ENCODE measurements at regions not wholly inside any gene's neighbourhood (a gene's known extent, or its start where the extent isn't known, plus 50 kb on each side); places are given as distances from the start of the nearest gene placed in this dataset.

DNA sequence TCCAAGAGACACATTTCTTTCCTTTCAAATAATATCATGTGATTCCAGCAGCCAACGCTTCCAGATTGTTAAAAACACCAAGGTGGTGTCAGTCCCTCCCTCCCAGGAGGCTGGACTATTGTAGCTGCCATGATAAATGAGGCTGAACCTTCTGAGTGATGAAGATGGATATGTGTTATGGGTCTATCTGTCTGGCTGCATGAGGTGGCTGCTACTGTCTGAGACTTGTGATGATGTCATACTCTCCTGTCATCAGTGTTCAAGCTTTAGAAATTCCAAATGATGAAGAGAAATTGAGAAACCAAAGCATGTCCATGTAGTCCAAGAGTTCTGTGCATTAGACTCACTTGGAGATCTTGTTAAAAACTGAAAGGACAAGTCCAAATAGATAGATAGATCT is 683.0 kb downstream of the NTRK3 start:
- no peak for DNase-seq (ENCODE audit: low read depth, low spot score)
- H3K9me3 ChIP-seq (ENCODE audit: control insufficient read depth in 1 of 2, insufficient read depth in 1 of 2, low read depth in 1 of 2, low read length in 2 of 2) = peaks cover 11 to 18% of the 10 kb centered on the region in 2 experiments; a peak in 2 of 4 replicates
- ChIA-PET POLR2A (no interaction called here), CTCF (no interaction called here), RAD21 (ENCODE audit: low non-redundant PET in 1 of 2, low total read pairs in 2 of 2, uncharacterized antibody in 2 of 2, unreplicated experiment in 2 of 2) (no interaction called here)
- no peak overlapping the region for H3K27ac ChIP-seq (ENCODE audit: low read depth, low read length)
- H3K4me2 ChIP-seq (ENCODE audit: low read length) = no peak overlapping the region
- no peaks in the 10 kb centered on the region for H4K20me1 ChIP-seq (ENCODE audit: insufficient read depth)
- H3K9ac ChIP-seq (ENCODE audit: low read length) = no peak overlapping the region
- ATAC-seq = no peak
- BruUV-seq (replicated peaks) = no TSS peak
- no peaks in the 10 kb centered on the region for H3K27me3 ChIP-seq (ENCODE audit: insufficient read depth, low read length)
- H3K79me2 ChIP-seq (ENCODE audit: insufficient read depth, low read length) = no peaks in the 10 kb centered on the region
- H3K4me3 ChIP-seq (replicated peaks in 1 of 2; ENCODE audit: low read depth in 1 of 2, low read length in 2 of 2) = no peak overlapping the region
- H3K4me1 ChIP-seq (ENCODE audit: control insufficient read depth in 1 of 2, insufficient read depth in 2 of 2, low read length in 2 of 2) = no peaks in the 10 kb centered on the region
- H3K9me2 ChIP-seq (ENCODE audit: insufficient read depth) = no peaks in the 10 kb centered on the region
- no peak overlapping the region for H2AFZ ChIP-seq (ENCODE audit: low read depth, low read length, poor library complexity, severe bottlenecking)
- no peaks in the 10 kb centered on the region for H3K36me3 ChIP-seq (ENCODE audit: control insufficient read depth in 1 of 2, insufficient read depth in 2 of 2, low read length in 2 of 2)
- intact Hi-C loops (cut with micrococcal nuclease) = no loop called here
- TF ChIP-seq CEBPB (IDR thresholded peaks at IDR 0.05; ENCODE audit: low read depth) (no peak), SIN3A (IDR thresholded peaks at IDR 0.05; ENCODE audit: low read depth) (no peak), SRF (IDR thresholded peaks at IDR 0.05; ENCODE audit: low read depth) (no peak), TCF7L2 (IDR thresholded peaks at IDR 0.05; ENCODE audit: borderline replicate concordance, extremely low read depth, insufficient read depth, insufficient read length) (no peak), RAD21 (IDR thresholded peaks at IDR 0.05; ENCODE audit: low read depth) (no peak), CBX3 (IDR thresholded peaks at IDR 0.05; ENCODE audit: low read depth) (no peak), ZNF274 (IDR thresholded peaks at IDR 0.05; ENCODE audit: low read depth, low read length) (no peak), EGR1 (IDR thresholded peaks at IDR 0.05; ENCODE audit: low read depth) (no peak), POLR2A (IDR thresholded peaks at IDR 0.05; ENCODE audit: borderline replicate concordance, extremely low read depth, insufficient read depth, insufficient read length) (no peak), SP1 (IDR thresholded peaks at IDR 0.05; ENCODE audit: low read depth) (no peak), ELF1 (IDR thresholded peaks at IDR 0.05; ENCODE audit: borderline replicate concordance, low read depth) (no peak), EZH2 (IDR thresholded peaks at IDR 0.05) (no peak), JUND (IDR thresholded peaks at IDR 0.05) (no peak)
- TF ChIP-seq, protein P1, sequence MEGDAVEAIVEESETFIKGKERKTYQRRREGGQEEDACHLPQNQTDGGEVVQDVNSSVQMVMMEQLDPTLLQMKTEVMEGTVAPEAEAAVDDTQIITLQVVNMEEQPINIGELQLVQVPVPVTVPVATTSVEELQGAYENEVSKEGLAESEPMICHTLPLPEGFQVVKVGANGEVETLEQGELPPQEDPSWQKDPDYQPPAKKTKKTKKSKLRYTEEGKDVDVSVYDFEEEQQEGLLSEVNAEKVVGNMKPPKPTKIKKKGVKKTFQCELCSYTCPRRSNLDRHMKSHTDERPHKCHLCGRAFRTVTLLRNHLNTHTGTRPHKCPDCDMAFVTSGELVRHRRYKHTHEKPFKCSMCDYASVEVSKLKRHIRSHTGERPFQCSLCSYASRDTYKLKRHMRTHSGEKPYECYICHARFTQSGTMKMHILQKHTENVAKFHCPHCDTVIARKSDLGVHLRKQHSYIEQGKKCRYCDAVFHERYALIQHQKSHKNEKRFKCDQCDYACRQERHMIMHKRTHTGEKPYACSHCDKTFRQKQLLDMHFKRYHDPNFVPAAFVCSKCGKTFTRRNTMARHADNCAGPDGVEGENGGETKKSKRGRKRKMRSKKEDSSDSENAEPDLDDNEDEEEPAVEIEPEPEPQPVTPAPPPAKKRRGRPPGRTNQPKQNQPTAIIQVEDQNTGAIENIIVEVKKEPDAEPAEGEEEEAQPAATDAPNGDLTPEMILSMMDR (IDR thresholded peaks at IDR 0.05 in 2 of 3, conservative IDR thresholded peaks at IDR 0.05 in 1 of 3; ENCODE audit: borderline replicate concordance in 1 of 3, insufficient read depth in 1 of 3, low read depth in 2 of 3, low read length in 2 of 3) = no peak
- TF ChIP-seq, protein P2, sequence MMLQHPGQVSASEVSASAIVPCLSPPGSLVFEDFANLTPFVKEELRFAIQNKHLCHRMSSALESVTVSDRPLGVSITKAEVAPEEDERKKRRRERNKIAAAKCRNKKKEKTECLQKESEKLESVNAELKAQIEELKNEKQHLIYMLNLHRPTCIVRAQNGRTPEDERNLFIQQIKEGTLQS (IDR thresholded peaks at IDR 0.05) = no peak
- TF ChIP-seq, protein P3, sequence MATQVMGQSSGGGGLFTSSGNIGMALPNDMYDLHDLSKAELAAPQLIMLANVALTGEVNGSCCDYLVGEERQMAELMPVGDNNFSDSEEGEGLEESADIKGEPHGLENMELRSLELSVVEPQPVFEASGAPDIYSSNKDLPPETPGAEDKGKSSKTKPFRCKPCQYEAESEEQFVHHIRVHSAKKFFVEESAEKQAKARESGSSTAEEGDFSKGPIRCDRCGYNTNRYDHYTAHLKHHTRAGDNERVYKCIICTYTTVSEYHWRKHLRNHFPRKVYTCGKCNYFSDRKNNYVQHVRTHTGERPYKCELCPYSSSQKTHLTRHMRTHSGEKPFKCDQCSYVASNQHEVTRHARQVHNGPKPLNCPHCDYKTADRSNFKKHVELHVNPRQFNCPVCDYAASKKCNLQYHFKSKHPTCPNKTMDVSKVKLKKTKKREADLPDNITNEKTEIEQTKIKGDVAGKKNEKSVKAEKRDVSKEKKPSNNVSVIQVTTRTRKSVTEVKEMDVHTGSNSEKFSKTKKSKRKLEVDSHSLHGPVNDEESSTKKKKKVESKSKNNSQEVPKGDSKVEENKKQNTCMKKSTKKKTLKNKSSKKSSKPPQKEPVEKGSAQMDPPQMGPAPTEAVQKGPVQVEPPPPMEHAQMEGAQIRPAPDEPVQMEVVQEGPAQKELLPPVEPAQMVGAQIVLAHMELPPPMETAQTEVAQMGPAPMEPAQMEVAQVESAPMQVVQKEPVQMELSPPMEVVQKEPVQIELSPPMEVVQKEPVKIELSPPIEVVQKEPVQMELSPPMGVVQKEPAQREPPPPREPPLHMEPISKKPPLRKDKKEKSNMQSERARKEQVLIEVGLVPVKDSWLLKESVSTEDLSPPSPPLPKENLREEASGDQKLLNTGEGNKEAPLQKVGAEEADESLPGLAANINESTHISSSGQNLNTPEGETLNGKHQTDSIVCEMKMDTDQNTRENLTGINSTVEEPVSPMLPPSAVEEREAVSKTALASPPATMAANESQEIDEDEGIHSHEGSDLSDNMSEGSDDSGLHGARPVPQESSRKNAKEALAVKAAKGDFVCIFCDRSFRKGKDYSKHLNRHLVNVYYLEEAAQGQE (IDR thresholded peaks at IDR 0.05; ENCODE audit: low read depth) = no peak
- TF ChIP-seq, protein P4, sequence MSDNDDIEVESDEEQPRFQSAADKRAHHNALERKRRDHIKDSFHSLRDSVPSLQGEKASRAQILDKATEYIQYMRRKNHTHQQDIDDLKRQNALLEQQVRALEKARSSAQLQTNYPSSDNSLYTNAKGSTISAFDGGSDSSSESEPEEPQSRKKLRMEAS (IDR thresholded peaks at IDR 0.05) = no peak
